MM.1S (cell line): ENCODE measurements at regions not wholly inside any gene's neighbourhood (a gene's known extent, or its start where the extent isn't known, plus 50 kb on each side); places are given as distances from the start of the nearest gene placed in this dataset.

Experiments used
- EZH2 ChIP-seq: fragments of 300-600 bp; sonication (generic); optimal IDR thresholded peaks from 2 replicates; pipeline ENCODE3; 2017; ENCODE audit warnings: low read depth, mild to moderate bottlenecking, antibody characterized with exemption, low read length, mixed read lengths
- EZH2phosphoT487 ChIP-seq: fragments of 300-600 bp; sonication (generic); IDR thresholded peaks from 2 replicates; pipeline ENCODE4 v1.6.1; 2018; ENCODE audit warnings: antibody characterized with exemption, low read length
- TF ChIP-seq, protein P1 (sequence below): fragments of 300-600 bp; sonication (generic); IDR thresholded peaks from 2 replicates; pipeline ENCODE4 v1.5.1; 2016; ENCODE audit warnings: antibody characterized with exemption, low read length, mixed read lengths

DNA sequence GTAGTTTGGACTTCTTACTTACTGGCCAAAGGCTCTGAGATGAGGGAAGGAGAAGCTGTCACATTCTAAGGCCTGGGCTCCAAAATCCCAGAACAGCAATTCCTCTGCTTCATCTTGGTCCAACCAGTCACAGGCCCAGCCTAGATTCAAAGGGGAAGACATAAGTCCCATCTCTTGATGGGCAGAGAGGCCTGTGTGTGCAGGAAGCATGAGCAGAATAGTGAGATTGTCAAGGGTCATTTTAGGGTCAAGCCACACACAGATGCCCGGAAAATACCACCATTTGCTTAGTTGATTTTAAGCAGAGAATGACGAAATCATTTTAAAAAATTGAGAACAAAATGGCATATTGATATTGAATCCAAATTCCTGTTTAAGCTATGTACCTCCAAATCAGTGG, 580.9 kb upstream of the ZFP42 start:
- TF ChIP-seq, protein P1, sequence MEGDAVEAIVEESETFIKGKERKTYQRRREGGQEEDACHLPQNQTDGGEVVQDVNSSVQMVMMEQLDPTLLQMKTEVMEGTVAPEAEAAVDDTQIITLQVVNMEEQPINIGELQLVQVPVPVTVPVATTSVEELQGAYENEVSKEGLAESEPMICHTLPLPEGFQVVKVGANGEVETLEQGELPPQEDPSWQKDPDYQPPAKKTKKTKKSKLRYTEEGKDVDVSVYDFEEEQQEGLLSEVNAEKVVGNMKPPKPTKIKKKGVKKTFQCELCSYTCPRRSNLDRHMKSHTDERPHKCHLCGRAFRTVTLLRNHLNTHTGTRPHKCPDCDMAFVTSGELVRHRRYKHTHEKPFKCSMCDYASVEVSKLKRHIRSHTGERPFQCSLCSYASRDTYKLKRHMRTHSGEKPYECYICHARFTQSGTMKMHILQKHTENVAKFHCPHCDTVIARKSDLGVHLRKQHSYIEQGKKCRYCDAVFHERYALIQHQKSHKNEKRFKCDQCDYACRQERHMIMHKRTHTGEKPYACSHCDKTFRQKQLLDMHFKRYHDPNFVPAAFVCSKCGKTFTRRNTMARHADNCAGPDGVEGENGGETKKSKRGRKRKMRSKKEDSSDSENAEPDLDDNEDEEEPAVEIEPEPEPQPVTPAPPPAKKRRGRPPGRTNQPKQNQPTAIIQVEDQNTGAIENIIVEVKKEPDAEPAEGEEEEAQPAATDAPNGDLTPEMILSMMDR: no peak
- TF ChIP-seq EZH2 (no peak), EZH2phosphoT487 (no peak)
